ENCODE measurements at regions not wholly inside any gene's neighbourhood (a gene's known extent, or its start where the extent isn't known, plus 50 kb on each side); places are given as distances from the start of the nearest gene placed in this dataset.

GRCh38 chr11:47918370-47918690 lies 62.0 kb upstream of the PTPRJ start:
- TF ChIP-seq, protein P1, sequence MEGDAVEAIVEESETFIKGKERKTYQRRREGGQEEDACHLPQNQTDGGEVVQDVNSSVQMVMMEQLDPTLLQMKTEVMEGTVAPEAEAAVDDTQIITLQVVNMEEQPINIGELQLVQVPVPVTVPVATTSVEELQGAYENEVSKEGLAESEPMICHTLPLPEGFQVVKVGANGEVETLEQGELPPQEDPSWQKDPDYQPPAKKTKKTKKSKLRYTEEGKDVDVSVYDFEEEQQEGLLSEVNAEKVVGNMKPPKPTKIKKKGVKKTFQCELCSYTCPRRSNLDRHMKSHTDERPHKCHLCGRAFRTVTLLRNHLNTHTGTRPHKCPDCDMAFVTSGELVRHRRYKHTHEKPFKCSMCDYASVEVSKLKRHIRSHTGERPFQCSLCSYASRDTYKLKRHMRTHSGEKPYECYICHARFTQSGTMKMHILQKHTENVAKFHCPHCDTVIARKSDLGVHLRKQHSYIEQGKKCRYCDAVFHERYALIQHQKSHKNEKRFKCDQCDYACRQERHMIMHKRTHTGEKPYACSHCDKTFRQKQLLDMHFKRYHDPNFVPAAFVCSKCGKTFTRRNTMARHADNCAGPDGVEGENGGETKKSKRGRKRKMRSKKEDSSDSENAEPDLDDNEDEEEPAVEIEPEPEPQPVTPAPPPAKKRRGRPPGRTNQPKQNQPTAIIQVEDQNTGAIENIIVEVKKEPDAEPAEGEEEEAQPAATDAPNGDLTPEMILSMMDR (IDR thresholded peaks at IDR 0.05; ENCODE audit: low read depth, low read length), result no peak
- TF ChIP-seq EZH2phosphoT487 (IDR thresholded peaks at IDR 0.05; ENCODE audit: low read depth), result no peak

Data from OCI-LY3 (cell line).